ENCODE measurements at regions not wholly inside any gene's neighbourhood (a gene's known extent, or its start where the extent isn't known, plus 50 kb on each side); places are given as distances from the start of the nearest gene placed in this dataset.

GRCh38 chr4:140255467-140255866 is 101.5 kb upstream of the MAML3 start:
- TF ChIP-seq BRCA1 (IDR thresholded peaks at IDR 0.05; ENCODE audit: low read depth, low read length), result no peak
- TF ChIP-seq, protein P1, sequence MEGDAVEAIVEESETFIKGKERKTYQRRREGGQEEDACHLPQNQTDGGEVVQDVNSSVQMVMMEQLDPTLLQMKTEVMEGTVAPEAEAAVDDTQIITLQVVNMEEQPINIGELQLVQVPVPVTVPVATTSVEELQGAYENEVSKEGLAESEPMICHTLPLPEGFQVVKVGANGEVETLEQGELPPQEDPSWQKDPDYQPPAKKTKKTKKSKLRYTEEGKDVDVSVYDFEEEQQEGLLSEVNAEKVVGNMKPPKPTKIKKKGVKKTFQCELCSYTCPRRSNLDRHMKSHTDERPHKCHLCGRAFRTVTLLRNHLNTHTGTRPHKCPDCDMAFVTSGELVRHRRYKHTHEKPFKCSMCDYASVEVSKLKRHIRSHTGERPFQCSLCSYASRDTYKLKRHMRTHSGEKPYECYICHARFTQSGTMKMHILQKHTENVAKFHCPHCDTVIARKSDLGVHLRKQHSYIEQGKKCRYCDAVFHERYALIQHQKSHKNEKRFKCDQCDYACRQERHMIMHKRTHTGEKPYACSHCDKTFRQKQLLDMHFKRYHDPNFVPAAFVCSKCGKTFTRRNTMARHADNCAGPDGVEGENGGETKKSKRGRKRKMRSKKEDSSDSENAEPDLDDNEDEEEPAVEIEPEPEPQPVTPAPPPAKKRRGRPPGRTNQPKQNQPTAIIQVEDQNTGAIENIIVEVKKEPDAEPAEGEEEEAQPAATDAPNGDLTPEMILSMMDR (IDR thresholded peaks at IDR 0.05 in 2 of 3, conservative IDR thresholded peaks at IDR 0.05 in 1 of 3; ENCODE audit: control insufficient read depth in 2 of 3, extremely low read depth in 1 of 3, insufficient read depth in 1 of 3, low read depth in 3 of 3, low read length in 3 of 3), result no peak
- TF ChIP-seq POLR2A (IDR thresholded peaks at IDR 0.05; ENCODE audit: low read depth, low read length), result no peak
- no peak for TF ChIP-seq HDAC6 (IDR thresholded peaks at IDR 0.05; ENCODE audit: unreplicated experiment)
- no peak for TF ChIP-seq TARDBP (IDR thresholded peaks at IDR 0.05; ENCODE audit: borderline replicate concordance)
- TF ChIP-seq, protein P2, sequence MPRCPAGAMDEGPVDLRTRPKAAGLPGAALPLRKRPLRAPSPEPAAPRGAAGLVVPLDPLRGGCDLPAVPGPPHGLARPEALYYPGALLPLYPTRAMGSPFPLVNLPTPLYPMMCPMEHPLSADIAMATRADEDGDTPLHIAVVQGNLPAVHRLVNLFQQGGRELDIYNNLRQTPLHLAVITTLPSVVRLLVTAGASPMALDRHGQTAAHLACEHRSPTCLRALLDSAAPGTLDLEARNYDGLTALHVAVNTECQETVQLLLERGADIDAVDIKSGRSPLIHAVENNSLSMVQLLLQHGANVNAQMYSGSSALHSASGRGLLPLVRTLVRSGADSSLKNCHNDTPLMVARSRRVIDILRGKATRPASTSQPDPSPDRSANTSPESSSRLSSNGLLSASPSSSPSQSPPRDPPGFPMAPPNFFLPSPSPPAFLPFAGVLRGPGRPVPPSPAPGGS (IDR thresholded peaks at IDR 0.05; ENCODE audit: borderline replicate concordance, insufficient read depth, low read depth, low read length, poor library complexity, severe bottlenecking), result no peak
- no peak for TF ChIP-seq SMC3 (IDR thresholded peaks at IDR 0.05; ENCODE audit: borderline replicate concordance, low read length)
- TF ChIP-seq RAD51 (IDR thresholded peaks at IDR 0.05), result no peak

Measured in GM12878 (cell line).